Endothelial cell (in vitro differentiated cells): ENCODE measurements at regions not wholly inside any gene's neighbourhood (a gene's known extent, or its start where the extent isn't known, plus 50 kb on each side); places are given as distances from the start of the nearest gene placed in this dataset.
"Not testable (repeated sequence)": the region's sequence is repeated elsewhere in the genome, so short reads cannot be mapped to it uniquely, and the experiment has no call there.

Experiments used
- DNase-seq: peaks from one replicate; pipeline ENCODE4 v3.0.0; 2021; ENCODE audit warnings: low spot score
- H3K27ac Mint-ChIP-seq: one replicate; pipeline ENCODE4 v1.8.0; 2021; ENCODE audit warnings: mixed read lengths, inconsistent platforms; ENCODE audit not compliant: unreplicated experiment
- H3K27me3 Mint-ChIP-seq: one replicate; pipeline ENCODE4 v1.8.0; 2021; ENCODE audit warnings: mild to moderate bottlenecking, moderate library complexity, mixed read lengths, inconsistent platforms; ENCODE audit not compliant: unreplicated experiment
- H3K36me3 Mint-ChIP-seq: one replicate; pipeline ENCODE4 v1.8.0; 2021; ENCODE audit warnings: mild to moderate bottlenecking, low read depth, mixed read lengths, inconsistent platforms; ENCODE audit not compliant: unreplicated experiment
- H3K4me1 Mint-ChIP-seq: one replicate; pipeline ENCODE4 v1.8.0; 2021; ENCODE audit warnings: mild to moderate bottlenecking, mixed read lengths, inconsistent platforms; ENCODE audit not compliant: unreplicated experiment
- H3K4me3 Mint-ChIP-seq: one replicate; pipeline ENCODE4 v1.8.0; 2021; ENCODE audit warnings: mild to moderate bottlenecking, mixed read lengths, inconsistent platforms; ENCODE audit not compliant: unreplicated experiment
- H3K9me3 Mint-ChIP-seq: one replicate; pipeline ENCODE4 v1.8.0; 2021; ENCODE audit warnings: mixed read lengths, inconsistent platforms; ENCODE audit not compliant: unreplicated experiment
- CTCF ChIP-seq: fragments of 200-600 bp; sonication (generic); IDR thresholded peaks from one replicate; pipeline ENCODE4 v1.5.0; 2021; ENCODE audit warnings: antibody characterized with exemption; ENCODE audit not compliant: unreplicated experiment

- no peak for TF ChIP-seq CTCF
- H3K36me3 Mint-ChIP-seq: no peaks in the 10 kb centered on the region
- peaks cover 9% of the 10 kb centered on the region for H3K4me1 Mint-ChIP-seq
- no peak overlapping the region for H3K27ac Mint-ChIP-seq
- no peaks in the 10 kb centered on the region for H3K9me3 Mint-ChIP-seq
- DNase-seq: no peak
- H3K4me3 Mint-ChIP-seq: no peak overlapping the region
- H3K27me3 Mint-ChIP-seq: peaks cover 2% of the 10 kb centered on the region
Observed at GRCh38 chr16:58850678-58851020, 116.5 kb upstream of the GOT2 start.

GRCh38 chr16:58850019-58850677 lies 116.0 kb upstream of the GOT2 start:
- no peaks in the 10 kb centered on the region for H3K36me3 Mint-ChIP-seq
- peaks cover 9% of the 10 kb centered on the region for H3K4me1 Mint-ChIP-seq
- no peak overlapping the region for H3K4me3 Mint-ChIP-seq
- no peaks in the 10 kb centered on the region for H3K9me3 Mint-ChIP-seq
- no peak overlapping the region for H3K27ac Mint-ChIP-seq
- H3K27me3 Mint-ChIP-seq: peaks cover 2% of the 10 kb centered on the region
- TF ChIP-seq CTCF: no peak
- no peak for DNase-seq

- Mint-ChIP-seq H3K36me3 (no peaks in the 10 kb centered on the region), H3K27me3 (peaks cover under 1% of the 10 kb centered on the region), H3K4me1 (peaks cover 9% of the 10 kb centered on the region), H3K9me3 (no peaks in the 10 kb centered on the region), H3K4me3 (no peak overlapping the region), H3K27ac (no peak overlapping the region)
- DNase-seq: no peak
- no peak for TF ChIP-seq CTCF
Observed at GRCh38 chr16:58848662-58849002, 114.5 kb upstream of the GOT2 start.

GRCh38 chr16:58847902-58848661 lies 114.0 kb upstream of the GOT2 start:
- no peak for TF ChIP-seq CTCF
- DNase-seq: no peak
- no peak overlapping the region for H3K4me3 Mint-ChIP-seq
- H3K27me3 Mint-ChIP-seq: peaks cover 2% of the 10 kb centered on the region
- H3K36me3 Mint-ChIP-seq: no peaks in the 10 kb centered on the region
- H3K4me1 Mint-ChIP-seq: peaks cover 9% of the 10 kb centered on the region
- H3K9me3 Mint-ChIP-seq: no peaks in the 10 kb centered on the region
- no peak overlapping the region for H3K27ac Mint-ChIP-seq

GRCh38 chr16:58846226-58846625 lies 112.1 kb upstream of the GOT2 start:
- H3K4me3 Mint-ChIP-seq, DNase-seq, H3K9me3 Mint-ChIP-seq, H3K27me3 Mint-ChIP-seq, H3K4me1 Mint-ChIP-seq, H3K36me3 Mint-ChIP-seq, H3K27ac Mint-ChIP-seq: not testable (repeated sequence)
